Astrocyte (in vitro differentiated cells and primary cell): ENCODE measurements at regions not wholly inside any gene's neighbourhood (a gene's known extent, or its start where the extent isn't known, plus 50 kb on each side); places are given as distances from the start of the nearest gene placed in this dataset.

Source experiments
- DNase-seq: peaks from one replicate; pipeline ENCODE4 v3.0.0-alpha.2; 2010; ENCODE audit warnings: low read depth
- FAIRE-seq: peaks from 2 replicates; lab custom pipeline; 2011; peaks lifted over from hg19 to GRCh38; lab: Jason Lieb, UNC
- H2AFZ ChIP-seq: 2 replicates; pipeline ENCODE4 v1.6.0; 2012; ENCODE audit warnings: low read depth, low read length, inconsistent platforms
- H3K27ac ChIP-seq: 2 replicates; pipeline ENCODE4 v1.5.1; 2011; ENCODE audit warnings: low read depth, low read length, inconsistent platforms
- H3K27me3 ChIP-seq: 2 replicates; pipeline ENCODE4 v1.6.0; 2011; ENCODE audit warnings: low read length, inconsistent platforms; ENCODE audit not compliant: insufficient read depth
- H3K36me3 ChIP-seq: 2 replicates; pipeline ENCODE4 v1.5.1; 2011; ENCODE audit warnings: low read length, inconsistent platforms; ENCODE audit not compliant: insufficient read depth
- H3K4me1 ChIP-seq: 2 replicates; pipeline ENCODE4 v1.5.1; 2011; ENCODE audit warnings: low read length, inconsistent platforms; ENCODE audit not compliant: insufficient read depth
- H3K4me2 ChIP-seq: 2 replicates; pipeline ENCODE4 v1.6.0; 2012; ENCODE audit warnings: low read length, inconsistent platforms
- H3K4me3 ChIP-seq: 2 replicates; pipeline ENCODE4 v1.5.1; 2011; ENCODE audit warnings: low read depth, mild to moderate bottlenecking, low read length, inconsistent platforms; ENCODE audit not compliant: insufficient read depth
- H3K79me2 ChIP-seq: 2 replicates; pipeline ENCODE4 v1.6.0; 2012; ENCODE audit warnings: mild to moderate bottlenecking, low read length, inconsistent platforms; ENCODE audit not compliant: insufficient read depth
- H3K9ac ChIP-seq: 2 replicates; pipeline ENCODE4 v1.6.0; 2012; ENCODE audit warnings: mild to moderate bottlenecking, low read length, inconsistent platforms
- H3K9me3 ChIP-seq: 2 replicates; pipeline ENCODE4 v1.5.1; 2012; ENCODE audit warnings: low read depth, mild to moderate bottlenecking, low read length, inconsistent platforms; ENCODE audit not compliant: insufficient read depth
- H4K20me1 ChIP-seq: 2 replicates; pipeline ENCODE4 v1.6.0; 2012; ENCODE audit warnings: low read length, inconsistent platforms; ENCODE audit not compliant: insufficient read depth
- H3K27ac Mint-ChIP-seq: one replicate; pipeline ENCODE4 v1.8.0; 2021; ENCODE audit warnings: mild to moderate bottlenecking, mixed read lengths; ENCODE audit not compliant: unreplicated experiment
- H3K27me3 Mint-ChIP-seq: one replicate; pipeline ENCODE4 v1.8.0; 2021; ENCODE audit warnings: low read depth, mixed read lengths; ENCODE audit not compliant: unreplicated experiment
- H3K36me3 Mint-ChIP-seq: one replicate; pipeline ENCODE4 v1.8.0; 2021; ENCODE audit warnings: low read depth, mixed read lengths; ENCODE audit not compliant: unreplicated experiment
- H3K4me1 Mint-ChIP-seq: one replicate; pipeline ENCODE4 v1.8.0; 2021; ENCODE audit warnings: low read depth, mixed read lengths; ENCODE audit not compliant: unreplicated experiment
- H3K4me3 Mint-ChIP-seq: one replicate; pipeline ENCODE4 v1.8.0; 2021; ENCODE audit warnings: mild to moderate bottlenecking, moderate library complexity, mixed read lengths; ENCODE audit not compliant: unreplicated experiment
- H3K9me3 Mint-ChIP-seq: one replicate; pipeline ENCODE4 v1.8.0; 2021; ENCODE audit warnings: mild to moderate bottlenecking, mixed read lengths; ENCODE audit not compliant: unreplicated experiment
- EZH2 ChIP-seq: IDR thresholded peaks from 2 replicates; pipeline ENCODE4 v1.6.1; 2012; ENCODE audit warnings: mild to moderate bottlenecking, low read length, inconsistent platforms; ENCODE audit not compliant: insufficient read depth
- TF ChIP-seq, protein P1 (sequence below): IDR thresholded peaks from 2 replicates; pipeline ENCODE4 v1.5.1; 2011; ENCODE audit warnings: low read depth, mild to moderate bottlenecking, inconsistent platforms, low read length, moderate library complexity; ENCODE audit not compliant: insufficient read depth

DNA sequence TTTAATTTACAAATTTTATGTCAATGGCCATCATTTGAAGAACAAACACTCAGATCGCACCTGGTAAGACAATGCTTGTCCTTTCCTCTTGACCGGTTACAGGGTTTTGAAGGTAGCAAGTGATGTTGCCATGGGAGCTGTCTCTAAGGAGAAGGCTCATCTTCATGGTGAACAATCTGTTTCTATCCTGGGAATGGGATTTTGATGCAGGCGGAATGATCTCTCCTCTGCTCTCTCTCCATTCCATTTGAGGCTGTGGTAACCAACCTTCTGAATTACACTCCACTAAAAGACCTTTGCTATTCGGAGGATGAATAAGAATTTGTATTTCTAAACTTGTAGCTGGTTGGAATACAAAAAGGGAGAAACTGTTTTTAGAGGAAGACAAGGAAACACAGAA, 57.9 kb upstream of the SLC5A9 start:
- H2AFZ ChIP-seq: no peak overlapping the region
- no peak overlapping the region for H3K4me3 Mint-ChIP-seq
- no peak overlapping the region for H3K4me3 ChIP-seq
- no peaks in the 10 kb centered on the region for H3K4me1 Mint-ChIP-seq
- FAIRE-seq (no peak), DNase-seq (no peak)
- no peaks in the 10 kb centered on the region for H3K36me3 ChIP-seq
- no peaks in the 10 kb centered on the region for H3K9me3 ChIP-seq
- H3K79me2 ChIP-seq: no peaks in the 10 kb centered on the region
- H3K4me2 ChIP-seq: no peak overlapping the region
- no peak overlapping the region for H3K27ac ChIP-seq
- no peak for TF ChIP-seq EZH2
- TF ChIP-seq, protein P1, sequence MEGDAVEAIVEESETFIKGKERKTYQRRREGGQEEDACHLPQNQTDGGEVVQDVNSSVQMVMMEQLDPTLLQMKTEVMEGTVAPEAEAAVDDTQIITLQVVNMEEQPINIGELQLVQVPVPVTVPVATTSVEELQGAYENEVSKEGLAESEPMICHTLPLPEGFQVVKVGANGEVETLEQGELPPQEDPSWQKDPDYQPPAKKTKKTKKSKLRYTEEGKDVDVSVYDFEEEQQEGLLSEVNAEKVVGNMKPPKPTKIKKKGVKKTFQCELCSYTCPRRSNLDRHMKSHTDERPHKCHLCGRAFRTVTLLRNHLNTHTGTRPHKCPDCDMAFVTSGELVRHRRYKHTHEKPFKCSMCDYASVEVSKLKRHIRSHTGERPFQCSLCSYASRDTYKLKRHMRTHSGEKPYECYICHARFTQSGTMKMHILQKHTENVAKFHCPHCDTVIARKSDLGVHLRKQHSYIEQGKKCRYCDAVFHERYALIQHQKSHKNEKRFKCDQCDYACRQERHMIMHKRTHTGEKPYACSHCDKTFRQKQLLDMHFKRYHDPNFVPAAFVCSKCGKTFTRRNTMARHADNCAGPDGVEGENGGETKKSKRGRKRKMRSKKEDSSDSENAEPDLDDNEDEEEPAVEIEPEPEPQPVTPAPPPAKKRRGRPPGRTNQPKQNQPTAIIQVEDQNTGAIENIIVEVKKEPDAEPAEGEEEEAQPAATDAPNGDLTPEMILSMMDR: no peak
- H4K20me1 ChIP-seq: no peaks in the 10 kb centered on the region
- H3K27me3 ChIP-seq: no peaks in the 10 kb centered on the region
- H3K4me1 ChIP-seq: no peaks in the 10 kb centered on the region
- no peaks in the 10 kb centered on the region for H3K36me3 Mint-ChIP-seq
- H3K9me3 Mint-ChIP-seq: peaks cover 4% of the 10 kb centered on the region
- no peak overlapping the region for H3K27ac Mint-ChIP-seq
- H3K9ac ChIP-seq: no peak overlapping the region
- peaks cover 10% of the 10 kb centered on the region for H3K27me3 Mint-ChIP-seq

DNA sequence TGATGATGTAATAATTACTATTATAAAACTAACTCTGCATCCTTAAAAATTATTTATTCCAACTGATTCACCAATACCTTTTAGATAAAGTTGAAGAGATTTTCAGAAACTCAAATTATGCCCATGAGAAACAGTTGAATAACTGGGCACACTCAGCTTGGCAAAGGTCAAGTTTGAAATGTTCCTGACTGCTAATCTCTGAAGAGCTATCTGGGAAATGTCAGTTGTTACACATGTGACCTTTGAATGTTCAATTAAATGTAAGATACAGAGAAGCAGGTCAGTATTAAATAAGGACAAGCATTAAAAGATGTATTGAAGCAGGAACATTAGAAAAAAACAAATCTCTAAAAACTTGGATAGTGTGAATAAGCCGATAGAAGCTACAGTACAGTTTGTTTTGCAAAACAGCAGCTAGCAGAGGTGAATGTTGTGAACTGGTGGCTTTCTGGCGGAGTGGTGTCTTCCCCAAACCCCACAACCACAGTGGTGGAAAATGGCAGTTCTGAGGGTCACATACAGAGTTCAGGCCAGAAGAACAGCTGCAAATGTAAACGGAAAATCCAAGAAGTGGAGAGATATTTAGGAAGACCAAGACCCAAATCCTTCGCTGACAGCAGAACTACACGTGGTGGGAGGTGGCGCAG, 61.9 kb upstream of the SLC5A9 start:
- Mint-ChIP-seq H3K36me3 (no peaks in the 10 kb centered on the region), H3K4me3 (no peak overlapping the region), H3K27me3 (peaks cover 10% of the 10 kb centered on the region), H3K9me3 (no peaks in the 10 kb centered on the region), H3K27ac (no peak overlapping the region), H3K4me1 (no peaks in the 10 kb centered on the region)
- Histone ChIP-seq H3K36me3 (no peaks in the 10 kb centered on the region), H3K9ac (no peak overlapping the region), H3K4me1 (no peaks in the 10 kb centered on the region), H2AFZ (no peak overlapping the region), H3K4me2 (no peak overlapping the region), H3K27ac (no peak overlapping the region), H3K27me3 (no peaks in the 10 kb centered on the region), H4K20me1 (no peaks in the 10 kb centered on the region), H3K9me3 (no peaks in the 10 kb centered on the region), H3K79me2 (no peaks in the 10 kb centered on the region), H3K4me3 (no peak overlapping the region)
- TF ChIP-seq, protein P1: no peak
- DNase-seq: no peak
- no peak for FAIRE-seq

DNA sequence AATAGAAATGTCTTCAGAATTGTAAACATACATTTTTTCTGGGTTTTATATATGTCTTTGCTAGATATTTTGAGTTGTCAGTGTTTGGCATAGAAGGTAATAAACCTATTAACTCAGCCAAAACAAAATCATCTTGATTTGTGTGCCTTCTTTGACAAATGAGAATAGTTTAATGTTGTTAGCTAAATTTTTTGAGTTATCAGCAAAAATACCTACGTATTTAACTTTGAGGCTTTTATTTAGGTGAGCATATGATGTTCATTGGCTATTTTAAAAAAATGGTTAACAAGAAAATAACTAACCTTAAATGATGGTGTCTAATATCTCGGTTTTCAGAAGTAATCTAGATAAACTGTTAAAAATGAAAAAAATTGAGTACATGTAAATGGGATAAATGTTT, 83.2 kb upstream of the SLC5A9 start:
- Histone ChIP-seq H3K9ac (no peak overlapping the region), H3K4me1 (no peaks in the 10 kb centered on the region), H3K4me3 (no peak overlapping the region), H4K20me1 (no peaks in the 10 kb centered on the region), H3K27me3 (no peaks in the 10 kb centered on the region), H3K4me2 (no peak overlapping the region), H3K9me3 (no peaks in the 10 kb centered on the region), H2AFZ (no peak overlapping the region), H3K36me3 (no peaks in the 10 kb centered on the region), H3K27ac (no peak overlapping the region), H3K79me2 (no peaks in the 10 kb centered on the region)
- no peak for TF ChIP-seq EZH2
- DNase-seq (no peak), FAIRE-seq (no peak)
- H3K36me3 Mint-ChIP-seq: peaks cover 2% of the 10 kb centered on the region
- H3K27ac Mint-ChIP-seq: no peak overlapping the region
- peaks cover 11% of the 10 kb centered on the region for H3K27me3 Mint-ChIP-seq
- peaks cover 8% of the 10 kb centered on the region for H3K9me3 Mint-ChIP-seq
- no peaks in the 10 kb centered on the region for H3K4me1 Mint-ChIP-seq
- H3K4me3 Mint-ChIP-seq: no peak overlapping the region
